HFFc6 (cell line): ENCODE measurements at regions not wholly inside any gene's neighbourhood (a gene's known extent, or its start where the extent isn't known, plus 50 kb on each side); places are given as distances from the start of the nearest gene placed in this dataset.

Experiments
- DNase-seq: peaks from one replicate; pipeline ENCODE4 v3.0.0-alpha.2; 2018
- H3K27ac Mint-ChIP-seq: 2 replicates; pipeline ENCODE4 v1.8.0; 2020; ENCODE audit warnings: mild to moderate bottlenecking, mixed read lengths
- H3K27me3 Mint-ChIP-seq: 2 replicates; pipeline ENCODE4 v1.8.0; 2021; ENCODE audit warnings: mild to moderate bottlenecking, moderate library complexity, mixed read lengths; ENCODE audit not compliant: insufficient read depth
- H3K36me3 Mint-ChIP-seq: 2 replicates; pipeline ENCODE4 v1.8.0; 2021; ENCODE audit warnings: low read depth, mixed read lengths
- H3K4me1 Mint-ChIP-seq: 2 replicates; pipeline ENCODE4 v1.8.0; 2020; ENCODE audit warnings: low read depth, mixed read lengths
- H3K4me3 Mint-ChIP-seq: 2 replicates; pipeline ENCODE4 v1.8.0; 2020; ENCODE audit warnings: mild to moderate bottlenecking, moderate library complexity, mixed read lengths
- H3K9me3 Mint-ChIP-seq: 2 replicates; pipeline ENCODE4 v1.8.0; 2020; ENCODE audit warnings: mild to moderate bottlenecking, mixed read lengths
- CTCF ChIP-seq: fragments of 200-600 bp; sonication (generic); IDR thresholded peaks from 2 replicates; pipeline ENCODE4 v1.5.0; 2021; ENCODE audit warnings: antibody characterized with exemption, mild to moderate bottlenecking

GRCh38 chr14:103225476-103225875, 102.2 kb downstream of the TNFAIP2 start:
- Mint-ChIP-seq H3K4me1 (no peaks in the 10 kb centered on the region), H3K27me3 (peaks cover 44% of the 10 kb centered on the region), H3K4me3 (no peak overlapping the region), H3K9me3 (no peaks in the 10 kb centered on the region), H3K36me3 (no peaks in the 10 kb centered on the region), H3K27ac (no peak overlapping the region)
- no peak for DNase-seq
- no peak for TF ChIP-seq CTCF

GRCh38 chr14:103227094-103227768, 104.0 kb downstream of the TNFAIP2 start:
- Mint-ChIP-seq H3K27ac (no peak overlapping the region), H3K27me3 (peaks cover 35% of the 10 kb centered on the region), H3K4me1 (no peaks in the 10 kb centered on the region), H3K4me3 (no peak overlapping the region), H3K36me3 (no peaks in the 10 kb centered on the region), H3K9me3 (no peaks in the 10 kb centered on the region)
- DNase-seq, result no peak
- no peak for TF ChIP-seq CTCF

- TF ChIP-seq CTCF, result no peak
- no peak for DNase-seq
- Mint-ChIP-seq H3K4me1 (no peaks in the 10 kb centered on the region), H3K4me3 (no peak overlapping the region), H3K27me3 (peaks cover 32% of the 10 kb centered on the region), H3K27ac (no peak overlapping the region), H3K36me3 (no peaks in the 10 kb centered on the region), H3K9me3 (no peaks in the 10 kb centered on the region)
These were observed 105.0 kb downstream of the TNFAIP2 start for GRCh38 chr14:103228076-103228806.

- Mint-ChIP-seq H3K27me3 (peaks cover 30% of the 10 kb centered on the region), H3K36me3 (no peaks in the 10 kb centered on the region), H3K9me3 (no peaks in the 10 kb centered on the region), H3K4me1 (no peaks in the 10 kb centered on the region), H3K27ac (no peak overlapping the region), H3K4me3 (no peak overlapping the region)
- DNase-seq, result no peak
- no peak for TF ChIP-seq CTCF
These were observed 105.2 kb upstream of the EIF5 start for GRCh38 chr14:103228866-103229265.

GRCh38 chr14:103230021-103230420, 104.0 kb upstream of the EIF5 start:
- no peaks in the 10 kb centered on the region; the same call in 1 of the 2 replicates for H3K4me1 Mint-ChIP-seq
- no peaks in the 10 kb centered on the region for H3K36me3 Mint-ChIP-seq
- no peak overlapping the region for H3K27ac Mint-ChIP-seq
- no peak for DNase-seq
- peaks cover 32% of the 10 kb centered on the region for H3K27me3 Mint-ChIP-seq
- no peaks in the 10 kb centered on the region for H3K9me3 Mint-ChIP-seq
- no peak for TF ChIP-seq CTCF
- no peak overlapping the region for H3K4me3 Mint-ChIP-seq
